DOHH2 (cell line): ENCODE measurements at regions not wholly inside any gene's neighbourhood (a gene's known extent, or its start where the extent isn't known, plus 50 kb on each side); places are given as distances from the start of the nearest gene placed in this dataset.

Experiments used
- CTCF ChIP-seq: fragments of 200-600 bp; sonication (generic); IDR thresholded peaks from one replicate; pipeline ENCODE4 v1.5.1; 2014; ENCODE audit warnings: antibody characterized with exemption, mild to moderate bottlenecking, low read depth, low read length; ENCODE audit not compliant: poor library complexity, severe bottlenecking
- EZH2phosphoT487 ChIP-seq: fragments of 200-600 bp; sonication (generic); IDR thresholded peaks from 2 replicates; pipeline ENCODE4 v1.6.1; 2017; ENCODE audit warnings: borderline replicate concordance, mild to moderate bottlenecking, antibody characterized with exemption, low read length, moderate library complexity, mixed read lengths

GRCh38 chr11:121773076-121773475 is 320.3 kb upstream of the SORL1-AS1 start:
- no peak for TF ChIP-seq CTCF
- no peak for TF ChIP-seq EZH2phosphoT487
